Astrocyte (in vitro differentiated cells and primary cell): ENCODE measurements at regions not wholly inside any gene's neighbourhood (a gene's known extent, or its start where the extent isn't known, plus 50 kb on each side); places are given as distances from the start of the nearest gene placed in this dataset.

Source experiments
- DNase-seq: peaks from one replicate; pipeline ENCODE4 v3.0.0-alpha.2; 2010; ENCODE audit warnings: low read depth
- FAIRE-seq: peaks from 2 replicates; lab custom pipeline; 2011; peaks lifted over from hg19 to GRCh38; lab: Jason Lieb, UNC
- H2AFZ ChIP-seq: 2 replicates; pipeline ENCODE4 v1.6.0; 2012; ENCODE audit warnings: low read depth, low read length, inconsistent platforms
- H3K27ac ChIP-seq: 2 replicates; pipeline ENCODE4 v1.5.1; 2011; ENCODE audit warnings: low read depth, low read length, inconsistent platforms
- H3K27me3 ChIP-seq: 2 replicates; pipeline ENCODE4 v1.6.0; 2011; ENCODE audit warnings: low read length, inconsistent platforms; ENCODE audit not compliant: insufficient read depth
- H3K36me3 ChIP-seq: 2 replicates; pipeline ENCODE4 v1.5.1; 2011; ENCODE audit warnings: low read length, inconsistent platforms; ENCODE audit not compliant: insufficient read depth
- H3K4me1 ChIP-seq: 2 replicates; pipeline ENCODE4 v1.5.1; 2011; ENCODE audit warnings: low read length, inconsistent platforms; ENCODE audit not compliant: insufficient read depth
- H3K4me2 ChIP-seq: 2 replicates; pipeline ENCODE4 v1.6.0; 2012; ENCODE audit warnings: low read length, inconsistent platforms
- H3K4me3 ChIP-seq: 2 replicates; pipeline ENCODE4 v1.5.1; 2011; ENCODE audit warnings: low read depth, mild to moderate bottlenecking, low read length, inconsistent platforms; ENCODE audit not compliant: insufficient read depth
- H3K79me2 ChIP-seq: 2 replicates; pipeline ENCODE4 v1.6.0; 2012; ENCODE audit warnings: mild to moderate bottlenecking, low read length, inconsistent platforms; ENCODE audit not compliant: insufficient read depth
- H3K9ac ChIP-seq: 2 replicates; pipeline ENCODE4 v1.6.0; 2012; ENCODE audit warnings: mild to moderate bottlenecking, low read length, inconsistent platforms
- H3K9me3 ChIP-seq: 2 replicates; pipeline ENCODE4 v1.5.1; 2012; ENCODE audit warnings: low read depth, mild to moderate bottlenecking, low read length, inconsistent platforms; ENCODE audit not compliant: insufficient read depth
- H4K20me1 ChIP-seq: 2 replicates; pipeline ENCODE4 v1.6.0; 2012; ENCODE audit warnings: low read length, inconsistent platforms; ENCODE audit not compliant: insufficient read depth
- H3K27ac Mint-ChIP-seq: one replicate; pipeline ENCODE4 v1.8.0; 2021; ENCODE audit warnings: mild to moderate bottlenecking, mixed read lengths; ENCODE audit not compliant: unreplicated experiment
- H3K27me3 Mint-ChIP-seq: one replicate; pipeline ENCODE4 v1.8.0; 2021; ENCODE audit warnings: low read depth, mixed read lengths; ENCODE audit not compliant: unreplicated experiment
- H3K36me3 Mint-ChIP-seq: one replicate; pipeline ENCODE4 v1.8.0; 2021; ENCODE audit warnings: low read depth, mixed read lengths; ENCODE audit not compliant: unreplicated experiment
- H3K4me1 Mint-ChIP-seq: one replicate; pipeline ENCODE4 v1.8.0; 2021; ENCODE audit warnings: low read depth, mixed read lengths; ENCODE audit not compliant: unreplicated experiment
- H3K4me3 Mint-ChIP-seq: one replicate; pipeline ENCODE4 v1.8.0; 2021; ENCODE audit warnings: mild to moderate bottlenecking, moderate library complexity, mixed read lengths; ENCODE audit not compliant: unreplicated experiment
- H3K9me3 Mint-ChIP-seq: one replicate; pipeline ENCODE4 v1.8.0; 2021; ENCODE audit warnings: mild to moderate bottlenecking, mixed read lengths; ENCODE audit not compliant: unreplicated experiment
- CTCF ChIP-seq: IDR thresholded peaks from 2 replicates; pipeline ENCODE4 v1.5.1; 2011; ENCODE audit warnings: low read depth, mild to moderate bottlenecking, inconsistent platforms, low read length, moderate library complexity; ENCODE audit not compliant: insufficient read depth
- EZH2 ChIP-seq: IDR thresholded peaks from 2 replicates; pipeline ENCODE4 v1.6.1; 2012; ENCODE audit warnings: mild to moderate bottlenecking, low read length, inconsistent platforms; ENCODE audit not compliant: insufficient read depth

DNA sequence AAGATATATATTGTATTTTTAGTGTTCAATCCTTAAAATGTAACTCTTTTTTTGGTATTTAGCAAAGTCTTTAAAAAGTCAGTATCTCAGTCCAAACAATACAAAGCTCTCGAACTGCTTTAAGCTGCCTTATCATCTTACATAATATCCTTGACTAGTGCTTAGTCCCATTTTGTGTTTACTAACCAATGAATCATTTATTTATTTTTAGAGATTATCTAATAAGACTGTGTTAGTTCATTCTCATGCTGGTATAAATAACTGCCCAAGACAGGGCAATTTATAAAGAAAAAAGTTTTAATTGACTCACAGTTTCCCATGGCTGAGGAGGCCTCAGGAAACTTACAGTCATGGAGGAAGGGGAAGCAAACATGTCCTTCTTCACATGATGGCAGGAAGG is 248.3 kb upstream of the KYNU start:
- no peaks in the 10 kb centered on the region for H3K9me3 Mint-ChIP-seq
- no peak for DNase-seq
- no peaks in the 10 kb centered on the region for H3K36me3 ChIP-seq
- H3K4me1 ChIP-seq = no peaks in the 10 kb centered on the region
- no peaks in the 10 kb centered on the region for H3K9me3 ChIP-seq
- no peak overlapping the region for H2AFZ ChIP-seq
- H3K9ac ChIP-seq = no peak overlapping the region
- no peaks in the 10 kb centered on the region for H3K27me3 Mint-ChIP-seq
- H3K4me3 Mint-ChIP-seq = no peak overlapping the region
- no peak overlapping the region for H3K27ac ChIP-seq
- no peaks in the 10 kb centered on the region for H3K79me2 ChIP-seq
- no peaks in the 10 kb centered on the region for H3K36me3 Mint-ChIP-seq
- no peak overlapping the region for H3K4me3 ChIP-seq
- H3K27ac Mint-ChIP-seq = no peak overlapping the region
- H3K27me3 ChIP-seq = no peaks in the 10 kb centered on the region
- FAIRE-seq = no peak
- no peaks in the 10 kb centered on the region for H4K20me1 ChIP-seq
- H3K4me2 ChIP-seq = no peak overlapping the region
- no peak for TF ChIP-seq EZH2
- H3K4me1 Mint-ChIP-seq = no peaks in the 10 kb centered on the region

DNA sequence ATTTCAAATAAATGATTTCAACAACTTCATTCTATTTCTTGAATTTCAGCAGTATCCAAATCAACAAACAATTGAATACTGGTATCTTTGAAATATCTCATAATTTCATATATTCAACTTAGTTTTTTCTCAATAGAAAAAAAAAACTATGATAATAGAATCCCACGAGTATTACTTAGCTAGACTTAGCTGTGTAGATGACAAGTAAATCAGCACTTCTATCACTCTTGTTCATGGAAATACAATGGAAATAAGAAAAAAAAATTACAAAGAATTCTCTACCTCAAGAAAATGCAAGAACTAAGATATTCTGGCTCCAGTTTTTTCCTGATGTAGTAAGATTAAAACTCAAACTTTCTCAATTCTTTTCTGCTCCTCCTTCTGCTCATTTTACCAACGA is 256.2 kb upstream of the KYNU start:
- Histone ChIP-seq H3K9me3 (no peaks in the 10 kb centered on the region), H3K4me3 (no peak overlapping the region), H3K79me2 (no peaks in the 10 kb centered on the region), H4K20me1 (no peaks in the 10 kb centered on the region), H3K27ac (no peak overlapping the region), H3K4me2 (no peak overlapping the region), H2AFZ (no peak overlapping the region), H3K9ac (no peak overlapping the region), H3K4me1 (no peaks in the 10 kb centered on the region), H3K36me3 (no peaks in the 10 kb centered on the region), H3K27me3 (no peaks in the 10 kb centered on the region)
- TF ChIP-seq CTCF = no peak
- no peak for TF ChIP-seq EZH2
- no peaks in the 10 kb centered on the region for H3K36me3 Mint-ChIP-seq
- H3K4me1 Mint-ChIP-seq = no peaks in the 10 kb centered on the region
- H3K4me3 Mint-ChIP-seq = no peak overlapping the region
- no peaks in the 10 kb centered on the region for H3K27me3 Mint-ChIP-seq
- no peak overlapping the region for H3K27ac Mint-ChIP-seq
- DNase-seq = no peak
- no peaks in the 10 kb centered on the region for H3K9me3 Mint-ChIP-seq
- FAIRE-seq = no peak

GRCh38 chr2:142617461-142617860 is 260.0 kb upstream of the KYNU start:
- H3K36me3 Mint-ChIP-seq = no peaks in the 10 kb centered on the region
- H3K4me1 ChIP-seq = no peaks in the 10 kb centered on the region
- no peaks in the 10 kb centered on the region for H3K27me3 ChIP-seq
- no peak overlapping the region for H3K9ac ChIP-seq
- no peak overlapping the region for H3K27ac ChIP-seq
- no peak overlapping the region for H3K4me3 Mint-ChIP-seq
- H3K4me2 ChIP-seq = no peak overlapping the region
- H3K4me3 ChIP-seq = no peak overlapping the region
- H3K27ac Mint-ChIP-seq = no peak overlapping the region
- H3K79me2 ChIP-seq = no peaks in the 10 kb centered on the region
- H3K4me1 Mint-ChIP-seq = no peaks in the 10 kb centered on the region
- TF ChIP-seq EZH2 (no peak), CTCF (no peak)
- no peak overlapping the region for H2AFZ ChIP-seq
- FAIRE-seq = no peak
- H3K9me3 Mint-ChIP-seq = no peaks in the 10 kb centered on the region
- H3K27me3 Mint-ChIP-seq = no peaks in the 10 kb centered on the region
- no peaks in the 10 kb centered on the region for H3K9me3 ChIP-seq
- H4K20me1 ChIP-seq = no peaks in the 10 kb centered on the region
- DNase-seq = no peak
- no peaks in the 10 kb centered on the region for H3K36me3 ChIP-seq
